Muscle of leg (tissue), 3 donors: ENCODE measurements at regions not wholly inside any gene's neighbourhood (a gene's known extent, or its start where the extent isn't known, plus 50 kb on each side); places are given as distances from the start of the nearest gene placed in this dataset.
A peak's percentile ranks its signal among the peaks of the same experiment; 100 is the strongest.

Experiments used
- DNase-seq: peaks from one replicate; pipeline ENCODE4 v3.0.0; 2013
- H3K27ac ChIP-seq: one replicate; pipeline ENCODE4 v1.5.1; 2013; ENCODE audit warnings: mild to moderate bottlenecking, low read length, control low read depth
- H3K27me3 ChIP-seq: one replicate; pipeline ENCODE4 v1.6.1; 2013; ENCODE audit warnings: low read length; ENCODE audit not compliant: control insufficient read depth, insufficient read depth
- H3K36me3 ChIP-seq: one replicate; pipeline ENCODE4 v1.6.1; 2013; ENCODE audit warnings: low read length; ENCODE audit not compliant: control insufficient read depth, insufficient read depth
- H3K4me1 ChIP-seq: one replicate; pipeline ENCODE4 v1.6.1; 2013; ENCODE audit warnings: low read length; ENCODE audit not compliant: control insufficient read depth, insufficient read depth
- H3K4me3 ChIP-seq: one replicate; pipeline ENCODE4 v1.5.1; 2013; ENCODE audit warnings: low read length, control low read depth
- H3K9me3 ChIP-seq: replicated peaks from 2 replicates; pipeline ENCODE4 v1.6.1; 2013; ENCODE audit warnings: low read depth, low read length; ENCODE audit not compliant: control insufficient read depth
- WGBS: methylation state at CpG from one replicate; pipeline ENCODE4 v1.1.5; 2013; ENCODE audit warnings: missing lambda C conversion rate; ENCODE audit not compliant: insufficient coverage; 5-methylcytosine and 5-hydroxymethylcytosine counted together

DNA sequence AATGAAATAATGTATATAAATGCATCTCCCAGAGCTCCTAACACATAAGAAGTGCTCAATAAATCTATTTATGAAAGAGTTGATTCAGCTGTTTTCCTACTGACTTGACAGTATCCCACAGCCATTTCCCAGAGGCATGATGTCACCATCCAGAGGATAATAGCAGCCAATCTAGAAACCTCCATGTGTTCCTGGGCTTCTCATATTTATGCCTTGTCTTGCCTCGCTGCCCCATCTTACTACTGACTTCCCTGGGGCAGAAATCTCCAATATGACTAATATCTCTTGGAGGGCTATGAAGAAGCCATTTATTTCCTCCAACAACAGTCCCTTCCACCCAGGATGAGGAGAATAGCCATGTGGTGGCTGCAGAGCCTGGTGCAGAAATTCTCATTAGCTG, 115.4 kb upstream of the NAV2 start:
- WGBS = no CpG with 5 or more reads among the region's 1 CpG
- H3K36me3 ChIP-seq = no peaks in the 10 kb centered on the region
- H3K27ac ChIP-seq = no peak overlapping the region
- no peak overlapping the region for H3K4me3 ChIP-seq
- DNase-seq = peak; percentile 22
- no peaks in the 10 kb centered on the region for H3K9me3 ChIP-seq
- H3K27me3 ChIP-seq = no peaks in the 10 kb centered on the region
- H3K4me1 ChIP-seq = peaks cover 12% of the 10 kb centered on the region

DNA sequence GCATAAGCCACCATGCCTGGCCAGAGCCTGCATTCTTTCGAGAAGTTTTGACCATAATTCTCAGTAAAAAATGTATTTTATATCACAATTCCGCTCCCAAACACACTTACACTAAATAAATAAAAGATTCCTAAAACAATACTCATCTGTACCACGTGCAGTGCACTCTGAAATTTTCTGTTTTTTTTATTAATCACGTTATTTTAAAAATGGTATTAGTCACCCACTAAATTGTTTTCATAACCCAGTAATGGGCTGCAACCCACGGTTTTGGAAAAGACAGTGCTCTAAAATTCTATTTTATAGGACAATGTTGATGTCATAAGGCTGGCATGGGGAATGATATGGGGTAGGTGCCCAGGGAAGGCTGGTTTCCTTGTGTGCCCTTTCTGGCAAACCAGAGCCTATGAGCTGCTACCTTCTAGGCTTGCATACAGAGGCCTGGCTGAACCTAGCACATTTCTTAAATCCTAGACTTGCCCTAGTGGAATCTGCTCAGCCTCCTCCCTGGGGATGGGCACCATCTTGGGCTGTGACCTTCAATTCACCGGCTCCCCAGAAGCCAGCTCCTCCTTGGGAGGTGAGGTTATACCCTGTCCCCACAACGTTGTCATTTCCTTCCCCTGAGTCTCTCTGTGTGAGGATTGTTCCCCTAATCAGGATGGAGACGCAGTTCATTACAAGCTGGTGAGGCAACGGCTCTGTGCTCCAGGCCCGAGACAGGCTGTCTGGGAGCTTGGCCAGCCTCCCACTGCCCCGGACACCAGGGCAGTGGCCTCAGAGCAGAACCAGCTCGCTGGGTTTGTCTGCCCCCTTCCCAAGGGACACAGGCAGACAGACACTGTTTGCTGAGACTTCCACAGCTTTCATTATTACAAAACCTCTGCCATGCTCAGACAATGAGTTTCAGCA, 116.5 kb upstream of the NAV2 start:
- Histone ChIP-seq H3K4me3 (no peak overlapping the region), H3K9me3 (no peaks in the 10 kb centered on the region), H3K27ac (no peak overlapping the region), H3K27me3 (no peaks in the 10 kb centered on the region), H3K4me1 (peaks cover 12% of the 10 kb centered on the region), H3K36me3 (no peaks in the 10 kb centered on the region)
- 31% methylated on average over 5 of the region's 12 CpGs for WGBS
- DNase-seq = peak; percentile 23

DNA sequence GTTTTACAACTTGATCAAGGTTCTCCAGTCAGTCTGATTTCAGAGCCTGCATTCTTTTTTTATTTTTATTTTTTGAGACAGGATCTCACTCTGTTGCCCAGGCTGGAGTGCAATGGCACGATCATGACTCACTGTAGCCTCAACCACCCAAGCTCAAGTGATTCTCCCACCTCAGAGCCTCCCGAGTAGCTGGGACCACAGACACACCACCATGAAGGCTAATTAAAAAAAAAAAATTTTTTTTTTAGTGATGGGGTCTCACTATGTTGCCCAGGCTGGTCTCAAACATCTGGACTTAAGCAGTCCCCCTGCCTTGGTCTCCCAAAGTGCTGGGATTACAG, 117.2 kb upstream of the NAV2 start:
- Histone ChIP-seq H3K4me3 (no peak overlapping the region), H3K27me3 (no peaks in the 10 kb centered on the region), H3K4me1 (peaks cover 12% of the 10 kb centered on the region), H3K9me3 (no peaks in the 10 kb centered on the region), H3K27ac (no peak overlapping the region), H3K36me3 (no peaks in the 10 kb centered on the region)
- 80% methylated on average over 1 of the region's 2 CpGs for WGBS
- DNase-seq = no peak

DNA sequence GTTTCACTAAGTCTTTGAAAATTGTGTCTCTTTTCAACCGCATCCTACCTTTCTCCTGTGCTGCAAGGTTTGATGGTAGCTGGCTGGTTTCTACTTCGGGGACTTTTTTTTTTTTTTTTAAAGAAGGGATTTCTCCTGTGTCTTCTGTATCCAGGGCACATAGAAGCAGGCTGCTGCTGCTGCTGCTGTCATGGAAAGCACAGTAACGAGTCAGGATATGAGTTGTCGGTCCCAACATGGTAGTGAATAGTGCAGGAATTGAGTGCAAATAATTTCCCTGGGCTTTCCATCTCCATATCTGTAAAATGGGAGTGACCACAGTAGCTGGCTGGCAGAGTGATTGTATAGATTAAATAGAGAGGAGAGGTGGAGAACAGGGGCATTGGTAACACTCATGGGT, 118.3 kb upstream of the NAV2 start:
- Histone ChIP-seq H3K4me1 (peaks cover 12% of the 10 kb centered on the region), H3K4me3 (no peak overlapping the region), H3K27me3 (no peaks in the 10 kb centered on the region), H3K36me3 (no peaks in the 10 kb centered on the region), H3K27ac (no peak overlapping the region), H3K9me3 (no peaks in the 10 kb centered on the region)
- 81% methylated on average over 3 of the region's 4 CpGs for WGBS
- no peak for DNase-seq

DNA sequence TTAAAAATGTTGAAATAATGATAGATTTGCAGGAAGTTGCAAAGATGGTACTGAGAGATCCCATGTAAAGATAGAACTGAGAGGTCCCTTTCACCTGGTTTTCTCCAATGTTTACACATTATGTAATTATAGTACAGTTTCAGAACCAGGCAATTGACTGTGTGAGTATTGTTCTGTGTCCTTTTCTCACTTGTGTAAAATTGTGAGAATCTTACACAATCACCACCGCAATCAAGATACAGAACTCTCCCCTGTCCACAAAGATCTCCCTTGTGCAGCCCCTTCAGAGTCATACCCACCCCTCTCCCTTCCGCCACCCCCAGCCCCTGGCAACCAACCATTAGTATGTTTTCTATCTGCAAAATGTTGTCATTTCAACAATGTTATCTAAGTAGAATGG, 119.8 kb upstream of the NAV2 start:
- DNase-seq = no peak
- Histone ChIP-seq H3K9me3 (no peaks in the 10 kb centered on the region), H3K4me1 (peaks cover 12% of the 10 kb centered on the region), H3K27me3 (no peaks in the 10 kb centered on the region), H3K27ac (no peak overlapping the region), H3K36me3 (no peaks in the 10 kb centered on the region), H3K4me3 (no peak overlapping the region)
- WGBS = no CpG with 5 or more reads among the region's 2 CpGs

DNA sequence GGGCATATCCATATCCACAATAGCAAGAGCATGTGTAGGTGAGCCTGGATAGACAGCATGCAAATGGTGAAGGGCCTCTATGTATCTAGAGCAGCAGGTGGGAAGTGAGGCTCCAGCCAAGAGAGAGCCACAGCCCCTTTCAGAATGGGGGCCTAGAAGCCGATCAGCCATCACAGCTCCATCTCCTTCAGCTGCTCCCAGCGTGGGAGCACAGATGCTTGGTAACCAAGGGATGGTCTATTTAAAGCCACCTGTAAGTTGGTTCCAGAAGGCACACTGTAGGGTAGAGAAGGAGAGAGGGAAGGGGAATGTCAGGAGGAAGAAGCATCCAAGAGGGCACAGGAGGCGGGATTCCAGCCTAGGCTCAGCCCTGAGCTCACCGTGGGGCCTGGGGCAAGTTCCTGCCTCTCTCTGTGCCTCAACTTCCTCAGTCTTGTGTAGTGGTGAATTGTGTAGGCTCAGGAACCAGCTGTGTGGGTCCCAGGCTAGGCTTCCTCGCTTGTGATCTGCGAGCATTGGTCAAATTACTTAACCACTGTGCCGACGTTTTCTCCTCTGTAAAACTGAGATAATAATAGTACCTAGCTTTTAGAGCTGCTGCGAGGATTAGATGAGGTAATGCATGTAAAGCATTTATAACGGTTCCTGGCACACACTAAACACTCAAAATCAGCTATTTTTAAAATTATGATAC, 122.9 kb upstream of the NAV2 start:
- Histone ChIP-seq H3K4me1 (no peaks in the 10 kb centered on the region), H3K36me3 (no peaks in the 10 kb centered on the region), H3K27me3 (peaks cover 2% of the 10 kb centered on the region), H3K27ac (no peak overlapping the region), H3K9me3 (no peaks in the 10 kb centered on the region), H3K4me3 (no peak overlapping the region)
- 90% methylated on average over 2 of the region's 10 CpGs for WGBS
- no peak for DNase-seq

DNA sequence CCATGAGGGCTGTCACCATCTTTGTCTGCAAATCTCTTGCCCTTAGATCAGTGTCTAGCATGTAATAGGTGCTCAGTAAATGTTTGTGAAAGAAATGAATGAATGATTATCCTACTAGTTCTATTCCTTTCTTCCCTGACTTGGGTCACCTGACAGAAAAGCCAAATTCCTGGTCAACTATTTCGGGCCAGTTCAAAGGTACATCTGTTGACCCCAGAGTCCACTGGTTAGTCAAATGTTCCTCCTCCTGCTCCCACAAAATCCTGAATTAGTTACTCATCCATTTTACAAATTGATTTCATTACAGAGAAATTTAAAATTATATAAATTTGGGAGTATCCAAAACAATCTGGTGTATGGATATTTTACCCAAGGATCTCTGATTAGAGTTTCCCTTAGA, 124.7 kb upstream of the NAV2 start:
- no peaks in the 10 kb centered on the region for H3K36me3 ChIP-seq
- peaks cover 2% of the 10 kb centered on the region for H3K27me3 ChIP-seq
- DNase-seq = no peak
- H3K9me3 ChIP-seq = no peaks in the 10 kb centered on the region
- 83% methylated on average over 1 of the region's 1 CpG for WGBS
- no peak overlapping the region for H3K27ac ChIP-seq
- no peak overlapping the region for H3K4me3 ChIP-seq
- no peaks in the 10 kb centered on the region for H3K4me1 ChIP-seq

DNA sequence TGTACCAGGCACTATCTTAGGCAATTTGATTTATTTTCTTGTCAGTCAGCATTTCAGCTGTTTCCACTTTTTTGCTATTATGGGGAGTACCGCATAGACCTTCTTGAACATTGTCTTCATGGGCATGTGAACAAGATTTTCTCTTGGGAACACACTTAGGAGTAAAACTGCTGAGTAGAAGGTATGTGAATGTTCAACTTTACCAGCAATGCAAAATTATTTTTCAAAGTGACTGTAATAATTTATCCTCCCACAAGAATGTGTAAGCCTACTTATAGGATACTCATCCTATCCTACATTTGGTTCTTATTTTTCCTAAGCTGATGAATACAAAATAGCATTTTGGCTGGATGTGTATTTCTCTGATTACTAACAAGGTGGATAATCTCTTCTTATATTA, 132.0 kb upstream of the NAV2 start:
- no CpG with 5 or more reads among the region's 1 CpG for WGBS
- no peak overlapping the region for H3K27ac ChIP-seq

DNA sequence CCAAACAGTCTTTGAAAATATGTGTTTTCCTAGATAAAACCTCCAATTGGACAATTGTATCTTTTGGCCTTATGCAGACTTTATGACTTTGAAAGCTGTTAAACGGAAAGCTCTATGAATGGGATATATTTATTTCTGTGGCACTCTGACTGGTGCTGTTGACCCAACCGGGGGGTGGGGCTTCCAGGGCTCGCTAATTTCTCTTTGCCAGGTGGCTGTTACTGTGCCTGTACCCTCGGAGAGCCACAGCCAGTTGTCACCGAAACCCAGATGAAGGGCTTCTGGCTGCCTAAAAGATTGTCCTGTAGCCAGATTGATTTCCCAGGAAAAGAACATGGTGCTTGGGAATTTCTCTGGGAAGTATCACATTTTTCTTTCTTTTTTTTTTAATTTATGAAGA, 132.7 kb upstream of the NAV2 start:
- no peaks in the 10 kb centered on the region for H3K9me3 ChIP-seq
- DNase-seq = no peak
- no peak overlapping the region for H3K4me3 ChIP-seq
- peaks cover 4% of the 10 kb centered on the region for H3K27me3 ChIP-seq
- H3K27ac ChIP-seq = no peak overlapping the region
- 93% methylated on average over 3 of the region's 5 CpGs for WGBS
- H3K4me1 ChIP-seq = peaks cover 18% of the 10 kb centered on the region
- no peaks in the 10 kb centered on the region for H3K36me3 ChIP-seq

More for the DNA sequence above, 132.0 kb upstream of the NAV2 start:
- no peak for DNase-seq
- H3K9me3 ChIP-seq = no peaks in the 10 kb centered on the region
- H3K27me3 ChIP-seq = no peaks in the 10 kb centered on the region
- H3K4me1 ChIP-seq = peaks cover 18% of the 10 kb centered on the region
- H3K36me3 ChIP-seq = no peaks in the 10 kb centered on the region
- H3K4me3 ChIP-seq = no peak overlapping the region

DNA sequence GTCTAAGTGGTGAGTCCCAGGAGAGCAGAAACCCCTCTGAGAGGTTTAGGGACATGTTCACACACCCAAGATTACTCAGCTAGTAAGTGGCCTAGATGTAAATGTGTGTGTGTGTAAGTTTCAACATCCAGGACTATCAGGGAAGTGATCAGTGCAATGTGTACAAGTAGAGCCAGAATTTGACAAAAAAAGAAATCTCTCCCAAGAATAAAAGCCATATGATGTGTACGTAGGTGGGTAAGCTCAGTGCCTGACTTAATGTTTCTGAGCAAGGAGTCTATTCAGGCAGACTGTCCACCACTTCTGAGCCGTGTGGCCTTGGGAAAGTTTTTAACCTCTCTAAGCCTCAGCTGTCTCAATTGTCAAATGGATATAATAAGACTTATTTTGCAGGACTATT, 133.8 kb upstream of the NAV2 start:
- DNase-seq = no peak
- no peaks in the 10 kb centered on the region for H3K9me3 ChIP-seq
- H3K4me1 ChIP-seq = peaks cover 18% of the 10 kb centered on the region
- no peak overlapping the region for H3K4me3 ChIP-seq
- H3K27ac ChIP-seq = no peak overlapping the region
- peaks cover 5% of the 10 kb centered on the region for H3K27me3 ChIP-seq
- no CpG with 5 or more reads among the region's 2 CpGs for WGBS
- no peaks in the 10 kb centered on the region for H3K36me3 ChIP-seq
